ENCODE measurements at regions not wholly inside any gene's neighbourhood (a gene's known extent, or its start where the extent isn't known, plus 50 kb on each side); places are given as distances from the start of the nearest gene placed in this dataset.

- TF ChIP-seq CTCF (IDR thresholded peaks at IDR 0.05), result no peak
- no peak for TF ChIP-seq POLR2A (IDR thresholded peaks at IDR 0.05)
These were observed 146.9 kb upstream of the AHI1 start for GRCh38 chr6:135644394-135644793.
